ENCODE measurements at regions not wholly inside any gene's neighbourhood (a gene's known extent, or its start where the extent isn't known, plus 50 kb on each side); places are given as distances from the start of the nearest gene placed in this dataset.

- DNase-seq (ENCODE audit: low read depth in 2 of 2), result no peak
These were observed 584.7 kb downstream of the SEMA5A start for GRCh38 chr5:8961219-8961618.

- no peak for DNase-seq (ENCODE audit: low read depth in 2 of 2)
These were observed 583.9 kb downstream of the SEMA5A start for GRCh38 chr5:8961956-8962355.

- DNase-seq (ENCODE audit: low read depth in 2 of 2), result no peak
These were observed 564.9 kb downstream of the SEMA5A start for GRCh38 chr5:8981016-8981415.

GRCh38 chr5:8981496-8981895 lies 564.4 kb downstream of the SEMA5A start:
- no peak for DNase-seq (ENCODE audit: low read depth in 2 of 2)

- no peak for DNase-seq (ENCODE audit: low read depth in 2 of 2)
These were observed 561.5 kb downstream of the SEMA5A start for GRCh38 chr5:8984386-8984785.
